ENCODE measurements at regions not wholly inside any gene's neighbourhood (a gene's known extent, or its start where the extent isn't known, plus 50 kb on each side); places are given as distances from the start of the nearest gene placed in this dataset.

DNA sequence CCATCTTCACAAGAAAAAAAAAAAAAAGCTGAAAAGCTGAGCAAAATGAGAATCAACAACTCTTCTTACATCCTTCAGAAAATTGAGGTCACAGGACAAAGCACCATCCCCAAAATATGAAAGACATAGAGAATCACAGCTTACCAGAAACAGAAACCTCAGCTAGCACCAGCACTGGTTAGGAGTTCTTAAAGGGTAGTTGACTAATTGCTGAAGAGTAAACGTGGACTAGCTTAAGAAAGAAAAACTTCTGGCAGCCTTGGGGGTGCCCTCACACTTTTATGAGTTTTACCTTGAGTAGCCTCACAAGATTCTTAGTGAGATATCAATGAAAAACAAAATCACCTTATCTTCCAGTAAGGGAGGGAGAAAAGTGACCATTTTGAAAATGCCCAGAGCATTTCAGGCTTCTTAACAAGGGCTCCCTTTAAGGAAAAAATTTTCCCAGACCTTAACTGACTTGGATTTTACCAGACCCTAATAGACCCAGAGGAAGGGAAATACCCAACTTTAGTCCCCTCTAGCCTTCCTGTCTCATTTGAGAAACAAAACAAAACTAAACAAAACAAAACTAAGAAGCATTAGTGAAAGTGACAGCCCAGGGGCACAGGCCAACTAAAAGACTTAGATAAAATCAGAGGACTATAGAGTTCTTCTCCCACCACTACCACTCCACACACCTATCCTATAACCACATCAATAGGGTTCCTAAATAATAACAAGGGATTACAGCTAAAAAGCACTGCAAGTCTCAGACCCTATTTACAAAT, 888.6 kb downstream of the DIAPH3 start:
- RAD21 ChIA-PET (ENCODE audit: unreplicated experiment) = no interaction called here
- TF ChIP-seq FOS (IDR thresholded peaks at IDR 0.05; ENCODE audit: borderline replicate concordance, extremely low read depth, insufficient read length) (no peak), IRF4 (IDR thresholded peaks at IDR 0.05; ENCODE audit: low read depth, low read length) (no peak)
- TF ChIP-seq, protein P1, sequence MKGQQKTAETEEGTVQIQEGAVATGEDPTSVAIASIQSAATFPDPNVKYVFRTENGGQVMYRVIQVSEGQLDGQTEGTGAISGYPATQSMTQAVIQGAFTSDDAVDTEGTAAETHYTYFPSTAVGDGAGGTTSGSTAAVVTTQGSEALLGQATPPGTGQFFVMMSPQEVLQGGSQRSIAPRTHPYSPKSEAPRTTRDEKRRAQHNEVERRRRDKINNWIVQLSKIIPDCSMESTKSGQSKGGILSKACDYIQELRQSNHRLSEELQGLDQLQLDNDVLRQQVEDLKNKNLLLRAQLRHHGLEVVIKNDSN (IDR thresholded peaks at IDR 0.05; ENCODE audit: borderline replicate concordance, extremely low read length, insufficient read depth, low read depth, low read length) = no peak
- TF ChIP-seq, protein P2, sequence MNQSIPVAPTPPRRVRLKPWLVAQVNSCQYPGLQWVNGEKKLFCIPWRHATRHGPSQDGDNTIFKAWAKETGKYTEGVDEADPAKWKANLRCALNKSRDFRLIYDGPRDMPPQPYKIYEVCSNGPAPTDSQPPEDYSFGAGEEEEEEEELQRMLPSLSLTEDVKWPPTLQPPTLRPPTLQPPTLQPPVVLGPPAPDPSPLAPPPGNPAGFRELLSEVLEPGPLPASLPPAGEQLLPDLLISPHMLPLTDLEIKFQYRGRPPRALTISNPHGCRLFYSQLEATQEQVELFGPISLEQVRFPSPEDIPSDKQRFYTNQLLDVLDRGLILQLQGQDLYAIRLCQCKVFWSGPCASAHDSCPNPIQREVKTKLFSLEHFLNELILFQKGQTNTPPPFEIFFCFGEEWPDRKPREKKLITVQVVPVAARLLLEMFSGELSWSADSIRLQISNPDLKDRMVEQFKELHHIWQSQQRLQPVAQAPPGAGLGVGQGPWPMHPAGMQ (IDR thresholded peaks at IDR 0.05; ENCODE audit: borderline replicate concordance) = no peak
- BruUV-seq (replicated peaks) = no TSS peak

More for the DNA sequence above, 888.6 kb downstream of the DIAPH3 start:
- no peaks in the 10 kb centered on the region for H4K20me1 ChIP-seq (ENCODE audit: control insufficient read depth, insufficient read depth)
- CTCF ChIA-PET = interaction anchor here (0.6 to 1.0 kb wide), 3 partner anchors 85 to 1651 kb away, joined by 3 read pairs; no protein-coding TSS in a partner anchor
- in situ Hi-C loops (cut with MboI) = no loop called here
- H3K27ac ChIP-seq (ENCODE audit: control insufficient read depth, insufficient read depth) = no peak overlapping the region
- FAIRE-seq (no peak), DNase-seq (ENCODE audit: low read depth, low spot score) (peak; percentile 7), ATAC-seq (peak; percentile 79)
- H3K9me3 ChIP-seq (replicated peaks; ENCODE audit: control insufficient read depth, insufficient read depth, low read length) = no peaks in the 10 kb centered on the region
- POLR2A ChIA-PET = no interaction called here
- SMC1A ChIA-PET (ENCODE audit: uncharacterized antibody, unreplicated experiment) = no interaction called here
- no peaks in the 10 kb centered on the region for H3K79me2 ChIP-seq (ENCODE audit: control insufficient read depth, insufficient read depth, low read length)
- H3K27me3 ChIP-seq (replicated peaks in 1 of 2; ENCODE audit: control insufficient read depth in 2 of 2, insufficient read depth in 2 of 2, low read length in 1 of 2) = no peaks in the 10 kb centered on the region
- H3K4me1 ChIP-seq (ENCODE audit: control insufficient read depth, insufficient read depth, low read length) = no peaks in the 10 kb centered on the region
- no peak overlapping the region for H3K4me3 ChIP-seq
- no peaks in the 10 kb centered on the region for H3K36me3 ChIP-seq (ENCODE audit: control insufficient read depth in 2 of 2, insufficient read depth in 2 of 2, low read length in 1 of 2)
- intact Hi-C loops (cut with micrococcal nuclease; ENCODE audit: unreplicated experiment) = no loop called here
- WGBS (ENCODE audit: insufficient coverage, insufficient replicate concordance, low lambda C conversion rate, missing lambda C conversion rate) = 0% methylated on average over 1 of the region's 1 CpG
- H2AFZ ChIP-seq (ENCODE audit: control insufficient read depth, low read depth, low read length) = no peak overlapping the region
- H3K4me2 ChIP-seq (ENCODE audit: control insufficient read depth, insufficient read depth) = peak overlapping the region; percentile 30; the same call in 1 of the 2 replicates
- H3K9ac ChIP-seq (ENCODE audit: control insufficient read depth, insufficient read depth, low read length) = no peak overlapping the region
